DND-41 (cell line): ENCODE measurements at regions not wholly inside any gene's neighbourhood (a gene's known extent, or its start where the extent isn't known, plus 50 kb on each side); places are given as distances from the start of the nearest gene placed in this dataset.

ENCODE experiments used
- ATAC-seq: fragments of 200-7000 bp; cut with Tn5 transposase; 3 replicates; pipeline ENCODE4 v1.9.1; 2021; ENCODE audit warnings: low read depth; ENCODE audit not compliant: insufficient read depth
- DNase-seq: peaks from one replicate; pipeline ENCODE4 v3.0.0-alpha.2; 2020
- H2AFZ ChIP-seq: 2 replicates; pipeline ENCODE4 v1.6.0; 2012; ENCODE audit warnings: low read depth, low read length
- H3K27ac ChIP-seq: 2 replicates; pipeline ENCODE4 v1.5.1; 2012; ENCODE audit warnings: low read length, inconsistent platforms
- H3K27me3 ChIP-seq: fragments of 200-600 bp; sonication (generic); 2 replicates; pipeline ENCODE4 v1.6.0; 2012; ENCODE audit warnings: low read length, mild to moderate bottlenecking, inconsistent platforms; ENCODE audit not compliant: insufficient read depth, poor library complexity
- H3K36me3 ChIP-seq: 2 replicates; pipeline ENCODE4 v1.5.1; 2012; ENCODE audit warnings: low read length, inconsistent platforms; ENCODE audit not compliant: insufficient read depth
- H3K4me1 ChIP-seq: 2 replicates; pipeline ENCODE4 v1.5.1; 2012; ENCODE audit warnings: mild to moderate bottlenecking, low read length; ENCODE audit not compliant: insufficient read depth
- H3K4me2 ChIP-seq: 2 replicates; pipeline ENCODE4 v1.6.0; 2012; ENCODE audit warnings: mild to moderate bottlenecking, moderate library complexity, low read length, inconsistent platforms; ENCODE audit not compliant: insufficient read depth
- H3K4me3 ChIP-seq, 2 experiments: fragments of 200-600 bp in 1 of 2; shearing (Covaris generic) in 1 of 2; 2 replicates each; pipeline ENCODE4 v1.5.1; 2012 to 2016; ENCODE audit warnings: inconsistent platforms in 2 of 2, low read length in 2 of 2, mild to moderate bottlenecking in 2 of 2, low read depth in 1 of 2, moderate library complexity in 1 of 2
- H3K79me2 ChIP-seq: 2 replicates; pipeline ENCODE4 v1.6.0; 2012; ENCODE audit warnings: low read length, inconsistent platforms; ENCODE audit not compliant: insufficient read depth
- H3K9ac ChIP-seq: 2 replicates; pipeline ENCODE4 v1.6.0; 2012; ENCODE audit warnings: low read depth, mild to moderate bottlenecking, inconsistent platforms, low read length, moderate library complexity
- H3K9me3 ChIP-seq: 2 replicates; pipeline ENCODE4 v1.5.1; 2012; ENCODE audit warnings: low read length, moderate library complexity, mild to moderate bottlenecking, inconsistent platforms; ENCODE audit not compliant: insufficient read depth, severe bottlenecking
- H4K20me1 ChIP-seq: 2 replicates; pipeline ENCODE4 v1.6.0; 2012; ENCODE audit warnings: low read length; ENCODE audit not compliant: insufficient read depth
- EZH2 ChIP-seq: IDR thresholded peaks from 3 replicates; pipeline ENCODE4 v1.6.1; 2012; ENCODE audit warnings: borderline replicate concordance, low read depth, mild to moderate bottlenecking, moderate library complexity, low read length, inconsistent platforms; ENCODE audit not compliant: severe bottlenecking
- TF ChIP-seq, protein P1 (sequence below): IDR thresholded peaks from 2 replicates; pipeline ENCODE4 v1.5.1; 2012; ENCODE audit warnings: borderline replicate concordance, low read length, moderate library complexity, mild to moderate bottlenecking; ENCODE audit not compliant: poor library complexity, severe bottlenecking; ENCODE audit errors: extremely low read depth

DNA sequence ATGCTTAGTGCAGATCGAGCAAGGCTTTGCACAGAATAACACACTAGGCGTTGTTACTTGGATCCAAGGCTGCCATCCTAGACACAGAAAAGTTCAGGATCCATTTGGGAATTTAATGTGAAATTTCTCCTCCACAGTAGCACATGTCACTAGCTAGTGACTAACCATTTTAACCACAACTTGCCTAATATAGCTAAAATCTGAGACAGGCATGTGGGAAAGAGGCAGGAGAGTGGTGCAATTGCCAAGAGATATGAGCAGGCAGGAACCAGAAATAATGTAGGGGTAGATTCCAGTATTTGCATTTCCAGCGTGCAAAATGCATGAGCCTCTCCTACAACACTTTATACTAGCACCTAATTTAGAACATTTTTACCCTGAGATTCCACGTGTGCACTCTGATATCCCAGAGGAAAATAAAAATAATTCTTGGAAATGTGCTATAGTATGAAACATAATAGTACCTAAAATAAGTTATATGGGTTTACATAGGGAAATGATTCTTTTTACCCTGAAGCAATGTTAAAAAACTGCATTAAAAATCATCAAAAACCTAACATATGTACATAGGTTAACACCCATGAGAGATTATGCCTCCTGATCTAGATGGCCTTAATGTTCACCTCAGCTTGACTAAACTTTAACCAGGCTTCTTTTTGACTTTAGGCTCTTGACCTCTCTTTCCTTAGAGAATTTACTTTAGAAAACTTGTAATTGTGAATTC lies 1230.6 kb upstream of the NUDT12 start:
- Histone ChIP-seq H3K36me3 (no peaks in the 10 kb centered on the region), H2AFZ (no peak overlapping the region), H3K27me3 (no peaks in the 10 kb centered on the region), H3K79me2 (no peaks in the 10 kb centered on the region), H3K4me2 (no peak overlapping the region), H3K9me3 (no peaks in the 10 kb centered on the region), H3K4me3 (no peak overlapping the region), H3K4me1 (no peaks in the 10 kb centered on the region), H4K20me1 (no peaks in the 10 kb centered on the region), H3K27ac (no peak overlapping the region), H3K9ac (no peak overlapping the region)
- ATAC-seq, result no peak
- DNase-seq, result no peak
- TF ChIP-seq, protein P1, sequence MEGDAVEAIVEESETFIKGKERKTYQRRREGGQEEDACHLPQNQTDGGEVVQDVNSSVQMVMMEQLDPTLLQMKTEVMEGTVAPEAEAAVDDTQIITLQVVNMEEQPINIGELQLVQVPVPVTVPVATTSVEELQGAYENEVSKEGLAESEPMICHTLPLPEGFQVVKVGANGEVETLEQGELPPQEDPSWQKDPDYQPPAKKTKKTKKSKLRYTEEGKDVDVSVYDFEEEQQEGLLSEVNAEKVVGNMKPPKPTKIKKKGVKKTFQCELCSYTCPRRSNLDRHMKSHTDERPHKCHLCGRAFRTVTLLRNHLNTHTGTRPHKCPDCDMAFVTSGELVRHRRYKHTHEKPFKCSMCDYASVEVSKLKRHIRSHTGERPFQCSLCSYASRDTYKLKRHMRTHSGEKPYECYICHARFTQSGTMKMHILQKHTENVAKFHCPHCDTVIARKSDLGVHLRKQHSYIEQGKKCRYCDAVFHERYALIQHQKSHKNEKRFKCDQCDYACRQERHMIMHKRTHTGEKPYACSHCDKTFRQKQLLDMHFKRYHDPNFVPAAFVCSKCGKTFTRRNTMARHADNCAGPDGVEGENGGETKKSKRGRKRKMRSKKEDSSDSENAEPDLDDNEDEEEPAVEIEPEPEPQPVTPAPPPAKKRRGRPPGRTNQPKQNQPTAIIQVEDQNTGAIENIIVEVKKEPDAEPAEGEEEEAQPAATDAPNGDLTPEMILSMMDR, result no peak
- no peak for TF ChIP-seq EZH2

DNA sequence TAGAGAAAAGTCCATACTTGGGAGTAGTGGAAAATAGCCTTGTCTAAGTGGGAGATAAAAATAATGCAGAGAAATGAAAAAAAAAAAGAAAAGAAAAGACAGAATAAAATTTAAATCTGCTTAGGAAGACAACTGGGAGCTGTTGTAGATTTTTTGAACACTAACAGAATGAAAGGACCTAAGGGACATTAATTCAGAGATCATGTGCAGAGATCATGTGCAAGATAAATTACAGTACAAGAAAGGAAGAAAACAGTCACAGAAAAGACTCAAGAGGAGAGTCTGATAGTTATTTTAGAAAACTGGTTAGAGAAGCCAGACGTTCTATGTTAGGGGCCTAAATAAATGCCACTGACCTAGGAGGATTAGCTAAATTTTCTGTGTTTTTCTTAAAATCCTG lies 1226.8 kb upstream of the NUDT12 start:
- H3K36me3 ChIP-seq, result no peaks in the 10 kb centered on the region
- no peak overlapping the region for H3K4me3 ChIP-seq
- no peaks in the 10 kb centered on the region for H3K9me3 ChIP-seq
- H3K79me2 ChIP-seq, result no peaks in the 10 kb centered on the region
- no peaks in the 10 kb centered on the region for H3K27me3 ChIP-seq
- no peak overlapping the region for H3K4me2 ChIP-seq
- DNase-seq, result no peak
- no peak for TF ChIP-seq EZH2
- TF ChIP-seq, protein P1, result no peak
- H3K9ac ChIP-seq, result no peak overlapping the region
- no peak overlapping the region for H2AFZ ChIP-seq
- ATAC-seq, result no peak
- H3K4me1 ChIP-seq, result no peaks in the 10 kb centered on the region
- no peaks in the 10 kb centered on the region for H4K20me1 ChIP-seq
- no peak overlapping the region for H3K27ac ChIP-seq

DNA sequence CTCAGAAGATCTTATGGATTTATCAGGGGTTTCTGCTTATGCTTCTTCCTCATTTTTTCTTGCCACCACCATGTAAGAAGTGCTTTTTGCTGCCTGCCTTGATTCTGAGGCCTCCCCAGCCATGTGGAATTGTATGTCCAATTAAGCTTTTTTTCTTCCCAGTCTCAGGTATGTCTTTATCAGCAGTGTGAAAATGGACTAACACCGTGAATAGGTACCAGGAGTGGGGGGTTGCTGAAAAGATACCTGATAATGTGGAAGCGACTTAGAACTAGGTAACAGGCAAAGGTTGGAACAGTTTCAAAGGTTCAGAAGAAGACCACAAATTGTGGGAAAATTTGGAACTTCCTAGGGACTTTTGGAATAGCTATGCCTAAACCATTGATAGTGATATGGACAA lies 1222.5 kb upstream of the NUDT12 start:
- TF ChIP-seq EZH2, result no peak
- TF ChIP-seq, protein P1, result no peak
- Histone ChIP-seq H4K20me1 (no peaks in the 10 kb centered on the region), H3K27me3 (no peaks in the 10 kb centered on the region), H3K27ac (no peak overlapping the region), H3K36me3 (no peaks in the 10 kb centered on the region), H3K9ac (no peak overlapping the region), H3K79me2 (no peaks in the 10 kb centered on the region), H3K9me3 (no peaks in the 10 kb centered on the region), H3K4me1 (no peaks in the 10 kb centered on the region), H3K4me3 (no peak overlapping the region), H2AFZ (no peak overlapping the region), H3K4me2 (no peak overlapping the region)
- DNase-seq (no peak), ATAC-seq (no peak)

DNA sequence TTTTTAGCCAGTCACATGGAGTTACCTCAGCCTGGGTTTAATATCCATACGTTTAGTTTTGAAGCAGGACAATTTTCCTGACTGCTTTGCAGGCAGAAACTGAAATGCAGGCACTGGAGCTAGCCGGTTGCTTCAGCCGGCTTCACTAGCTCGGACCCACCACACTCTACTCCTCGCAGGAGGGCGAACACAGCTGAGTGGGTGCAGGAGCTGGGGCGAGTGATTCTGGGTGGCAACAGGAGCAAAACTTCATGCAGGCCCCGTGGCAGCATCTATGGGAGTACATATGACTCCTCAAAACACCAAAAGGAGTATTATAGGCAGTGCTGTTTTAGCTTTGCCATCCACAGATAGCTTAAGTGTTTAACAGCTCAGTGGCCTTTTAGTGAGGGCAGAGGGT lies 1211.8 kb upstream of the NUDT12 start:
- ATAC-seq, result no peak
- H2AFZ ChIP-seq, result no peak overlapping the region
- no peaks in the 10 kb centered on the region for H3K36me3 ChIP-seq
- H3K4me3 ChIP-seq, result no peak overlapping the region
- no peak for TF ChIP-seq EZH2
- no peaks in the 10 kb centered on the region for H3K27me3 ChIP-seq
- no peak overlapping the region for H3K27ac ChIP-seq
- H3K4me2 ChIP-seq, result no peak overlapping the region
- no peak overlapping the region for H3K9ac ChIP-seq
- DNase-seq, result no peak
- H3K9me3 ChIP-seq, result no peaks in the 10 kb centered on the region
- no peaks in the 10 kb centered on the region for H3K4me1 ChIP-seq
- no peaks in the 10 kb centered on the region for H4K20me1 ChIP-seq
- H3K79me2 ChIP-seq, result no peaks in the 10 kb centered on the region
